GM03348 (cell line): ENCODE measurements at regions not wholly inside any gene's neighbourhood (a gene's known extent, or its start where the extent isn't known, plus 50 kb on each side); places are given as distances from the start of the nearest gene placed in this dataset.

Source experiments
- DNase-seq: peaks from one replicate; pipeline ENCODE4 v3.0.0; 2012; ENCODE audit warnings: low spot score

GRCh38 chr6:113644861-113645575, 212.1 kb upstream of the MARCKS start:
- DNase-seq: peak; percentile 83

GRCh38 chr6:113645576-113645970, 211.6 kb upstream of the MARCKS start:
- DNase-seq: peak; percentile 79

- peak; percentile 4 for DNase-seq
Observed at GRCh38 chr6:113645986-113646385, 211.2 kb upstream of the MARCKS start.

- no peak for DNase-seq
Observed at GRCh38 chr6:113646701-113647100, 210.4 kb upstream of the MARCKS start.

GRCh38 chr6:113647143-113647889, 209.8 kb upstream of the MARCKS start:
- no peak for DNase-seq

- DNase-seq: no peak
Observed at GRCh38 chr6:113648698-113649097, 208.4 kb upstream of the MARCKS start.

GRCh38 chr6:113649276-113649675, 207.9 kb upstream of the MARCKS start:
- no peak for DNase-seq

- no peak for DNase-seq
Observed at GRCh38 chr6:113649880-113650609, 207.1 kb upstream of the MARCKS start.

GRCh38 chr6:113650610-113650979, 206.6 kb upstream of the MARCKS start:
- no peak for DNase-seq

GRCh38 chr6:113651120-113651519, 206.0 kb upstream of the MARCKS start:
- DNase-seq: no peak

GRCh38 chr6:113651920-113652319, 205.2 kb upstream of the MARCKS start:
- no peak for DNase-seq

GRCh38 chr6:113653275-113653674, 203.9 kb upstream of the MARCKS start:
- no peak for DNase-seq

- peak; percentile 65 for DNase-seq
Observed at GRCh38 chr6:113654396-113654795, 202.7 kb upstream of the MARCKS start.

GRCh38 chr6:113655761-113656160, 201.4 kb upstream of the MARCKS start:
- no peak for DNase-seq

- no peak for DNase-seq
Observed at GRCh38 chr6:113659762-113660404, 197.3 kb upstream of the MARCKS start.

- no peak for DNase-seq
Observed at GRCh38 chr6:113660819-113661218, 196.3 kb upstream of the MARCKS start.

- no peak for DNase-seq
Observed at GRCh38 chr6:113662093-113662665, 195.0 kb upstream of the MARCKS start.

- no peak for DNase-seq
Observed at GRCh38 chr6:113662688-113663333, 194.3 kb upstream of the MARCKS start.

GRCh38 chr6:113664909-113665308, 192.2 kb upstream of the MARCKS start:
- no peak for DNase-seq

GRCh38 chr6:113668641-113669408, 188.3 kb upstream of the MARCKS start:
- no peak for DNase-seq

- DNase-seq: no peak
Observed at GRCh38 chr6:113669606-113670005, 187.5 kb upstream of the MARCKS start.
